H9 (cell line): ENCODE measurements at regions not wholly inside any gene's neighbourhood (a gene's known extent, or its start where the extent isn't known, plus 50 kb on each side); places are given as distances from the start of the nearest gene placed in this dataset.

Experiments used
- DNase-seq: peaks from one replicate; pipeline ENCODE4 v3.0.0-alpha.2; 2017
- H2AFZ ChIP-seq: one replicate; pipeline ENCODE4 v1.6.1; 2013; ENCODE audit warnings: mild to moderate bottlenecking, low read length, control low read depth, moderate library complexity
- H2AK5ac ChIP-seq: 2 replicates; pipeline ENCODE4 v1.6.1; 2013; ENCODE audit warnings: low read length, control low read depth, mixed read lengths; ENCODE audit not compliant: insufficient read length
- H2BK120ac ChIP-seq: one replicate; pipeline ENCODE4 v1.6.1; 2013; ENCODE audit warnings: low read depth, mild to moderate bottlenecking, low read length, control low read depth, inconsistent platforms; ENCODE audit not compliant: poor library complexity, severe bottlenecking
- H2BK12ac ChIP-seq: 2 replicates; pipeline ENCODE4 v1.6.1; 2013; ENCODE audit warnings: low read length, control low read depth, mixed read lengths, low read depth; ENCODE audit not compliant: insufficient read length
- H2BK15ac ChIP-seq: 2 replicates; pipeline ENCODE4 v1.6.1; 2013; ENCODE audit warnings: low read depth, low read length, control low read depth
- H2BK20ac ChIP-seq: one replicate; pipeline ENCODE4 v1.6.1; 2013; ENCODE audit warnings: low read depth, mild to moderate bottlenecking, low read length, control low read depth, inconsistent platforms; ENCODE audit not compliant: poor library complexity, severe bottlenecking
- H2BK5ac ChIP-seq: 2 replicates; pipeline ENCODE4 v1.6.1; 2013; ENCODE audit warnings: low read length, control low read depth, mixed read lengths; ENCODE audit not compliant: insufficient read length
- H3K14ac ChIP-seq: 2 replicates; pipeline ENCODE4 v1.6.1; 2013; ENCODE audit warnings: low read length, control low read depth; ENCODE audit not compliant: insufficient read depth
- H3K18ac ChIP-seq: 2 replicates; pipeline ENCODE4 v1.6.1; 2013; ENCODE audit warnings: low read depth, mild to moderate bottlenecking, mixed read lengths, low read length, control low read depth; ENCODE audit not compliant: insufficient read length
- H3K23ac ChIP-seq: 2 replicates; pipeline ENCODE4 v1.6.1; 2013; ENCODE audit warnings: low read length, control low read depth, mixed read lengths, low read depth; ENCODE audit not compliant: insufficient read length
- H3K23me2 ChIP-seq: 2 replicates; pipeline ENCODE4 v1.6.1; 2013; ENCODE audit warnings: low read depth, mild to moderate bottlenecking, mixed read lengths, low read length, control low read depth; ENCODE audit not compliant: insufficient read length, poor library complexity, severe bottlenecking
- H3K27ac ChIP-seq: 2 replicates; pipeline ENCODE4 v1.5.1; 2013; ENCODE audit warnings: low read length, control low read depth, mixed read lengths, low read depth; ENCODE audit not compliant: insufficient read length
- H3K27me3 ChIP-seq: 2 replicates; pipeline ENCODE4 v1.6.1; 2013; ENCODE audit warnings: low read length, control low read depth, inconsistent platforms; ENCODE audit not compliant: insufficient read depth
- H3K4ac ChIP-seq: 2 replicates; pipeline ENCODE4 v1.6.1; 2013; ENCODE audit warnings: low read depth, mild to moderate bottlenecking, control low read depth, inconsistent platforms, low read length, moderate library complexity
- H3K4me1 ChIP-seq: 2 replicates; pipeline ENCODE4 v1.6.1; 2013; ENCODE audit warnings: low read length, control low read depth, inconsistent platforms; ENCODE audit not compliant: insufficient read depth
- H3K4me2 ChIP-seq: 2 replicates; pipeline ENCODE4 v1.6.1; 2013; ENCODE audit warnings: low read length, control low read depth, mixed read lengths; ENCODE audit not compliant: insufficient read length, insufficient read depth
- H3K56ac ChIP-seq: 2 replicates; pipeline ENCODE4 v1.6.1; 2013; ENCODE audit warnings: low read depth, mild to moderate bottlenecking, mixed read lengths, low read length, control low read depth; ENCODE audit not compliant: insufficient read length
- H3K79me1 ChIP-seq: 2 replicates; pipeline ENCODE4 v1.6.1; 2013; ENCODE audit warnings: low read depth, mild to moderate bottlenecking, moderate library complexity, low read length, control low read depth, inconsistent platforms; ENCODE audit not compliant: insufficient read depth, poor library complexity, severe bottlenecking
- H3K79me2 ChIP-seq: 2 replicates; pipeline ENCODE4 v1.6.1; 2013; ENCODE audit warnings: low read length, control low read depth, inconsistent platforms; ENCODE audit not compliant: insufficient read depth
- H3K9ac ChIP-seq: 2 replicates; pipeline ENCODE4 v1.6.1; 2013; ENCODE audit warnings: low read length, control low read depth, mixed read lengths; ENCODE audit not compliant: insufficient read length; ENCODE audit errors: extremely low read depth
- H3K9me3 ChIP-seq: one replicate; pipeline ENCODE4 v1.6.1; 2013; ENCODE audit warnings: low read depth, low read length, inconsistent platforms; ENCODE audit not compliant: control insufficient read depth
- H3T11ph ChIP-seq: one replicate; pipeline ENCODE4 v1.6.1; 2013; ENCODE audit warnings: mild to moderate bottlenecking, low read length, control low read depth, inconsistent platforms
- H4K20me1 ChIP-seq: one replicate; pipeline ENCODE4 v1.6.1; 2013; ENCODE audit not compliant: control insufficient read depth, insufficient read length, insufficient read depth
- H4K5ac ChIP-seq: 2 replicates; pipeline ENCODE4 v1.6.1; 2013; ENCODE audit warnings: low read depth, mild to moderate bottlenecking, mixed read lengths, low read length, control low read depth; ENCODE audit not compliant: insufficient read length
- H4K8ac ChIP-seq: replicated peaks from 2 replicates; pipeline ENCODE4 v1.6.1; 2013; ENCODE audit warnings: low read length, control low read depth, mixed read lengths, low read depth; ENCODE audit not compliant: insufficient read length
- H4K91ac ChIP-seq: 2 replicates; pipeline ENCODE4 v1.6.1; 2013; ENCODE audit warnings: low read depth, mild to moderate bottlenecking, moderate library complexity, mixed read lengths, low read length, control low read depth; ENCODE audit not compliant: insufficient read length
- H3K27ac Mint-ChIP-seq, 3 experiments: 2 replicates in 2 of 3; 3 replicates in 1 of 3; pipeline ENCODE4 v1.8.0; 2020 to 2021; ENCODE audit warnings: mixed read lengths in 3 of 3, mild to moderate bottlenecking in 1 of 3, moderate library complexity in 1 of 3
- H3K27me3 Mint-ChIP-seq: 2 replicates; pipeline ENCODE4 v1.8.0; 2021; ENCODE audit warnings: low read depth, mild to moderate bottlenecking, moderate library complexity, mixed read lengths
- H3K36me3 Mint-ChIP-seq, 3 experiments: 2 replicates in 2 of 3; 3 replicates in 1 of 3; pipeline ENCODE4 v1.8.0; 2020 to 2021; ENCODE audit warnings: low read depth in 3 of 3, mixed read lengths in 3 of 3; ENCODE audit not compliant: insufficient read depth in 1 of 3
- H3K4me1 Mint-ChIP-seq, 2 experiments: 2 replicates each; pipeline ENCODE4 v1.8.0; 2020; ENCODE audit warnings: mixed read lengths in 2 of 2
- H3K4me3 Mint-ChIP-seq, 2 experiments: 2 replicates in 1 of 2; 3 replicates in 1 of 2; pipeline ENCODE4 v1.8.0; 2020 to 2021; ENCODE audit warnings: mild to moderate bottlenecking in 2 of 2, mixed read lengths in 2 of 2, moderate library complexity in 1 of 2
- H3K9me3 Mint-ChIP-seq, 2 experiments: 2 replicates in 1 of 2; 3 replicates in 1 of 2; pipeline ENCODE4 v1.8.0; 2020; ENCODE audit warnings: mild to moderate bottlenecking in 2 of 2, mixed read lengths in 2 of 2, moderate library complexity in 1 of 2
- WGBS: extraction: QIAGEN DNeasy Blood & Tissue Kit; methylation state at CpG from one replicate; pipeline ENCODE4 v1.1.7; 2013; ENCODE audit warnings: missing lambda C conversion rate, low lambda C conversion rate, mixed read lengths; ENCODE audit not compliant: insufficient read length; ENCODE audit errors: extremely low coverage; 5-methylcytosine and 5-hydroxymethylcytosine counted together
- TF ChIP-seq, protein P1 (sequence below): fragments of 200-600 bp; sonication (generic); conservative IDR thresholded peaks from 3 replicates; pipeline ENCODE4 v1.8.0; 2021; ENCODE audit warnings: antibody characterized with exemption, mild to moderate bottlenecking

GRCh38 chr15:26295336-26296085, 432.4 kb upstream of the ATP10A start:
- TF ChIP-seq, protein P1, sequence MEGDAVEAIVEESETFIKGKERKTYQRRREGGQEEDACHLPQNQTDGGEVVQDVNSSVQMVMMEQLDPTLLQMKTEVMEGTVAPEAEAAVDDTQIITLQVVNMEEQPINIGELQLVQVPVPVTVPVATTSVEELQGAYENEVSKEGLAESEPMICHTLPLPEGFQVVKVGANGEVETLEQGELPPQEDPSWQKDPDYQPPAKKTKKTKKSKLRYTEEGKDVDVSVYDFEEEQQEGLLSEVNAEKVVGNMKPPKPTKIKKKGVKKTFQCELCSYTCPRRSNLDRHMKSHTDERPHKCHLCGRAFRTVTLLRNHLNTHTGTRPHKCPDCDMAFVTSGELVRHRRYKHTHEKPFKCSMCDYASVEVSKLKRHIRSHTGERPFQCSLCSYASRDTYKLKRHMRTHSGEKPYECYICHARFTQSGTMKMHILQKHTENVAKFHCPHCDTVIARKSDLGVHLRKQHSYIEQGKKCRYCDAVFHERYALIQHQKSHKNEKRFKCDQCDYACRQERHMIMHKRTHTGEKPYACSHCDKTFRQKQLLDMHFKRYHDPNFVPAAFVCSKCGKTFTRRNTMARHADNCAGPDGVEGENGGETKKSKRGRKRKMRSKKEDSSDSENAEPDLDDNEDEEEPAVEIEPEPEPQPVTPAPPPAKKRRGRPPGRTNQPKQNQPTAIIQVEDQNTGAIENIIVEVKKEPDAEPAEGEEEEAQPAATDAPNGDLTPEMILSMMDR, result no peak
- peak overlapping the region in 2 of 3 experiments; percentile 32 to 62; a peak in 1 of 7 replicates for H3K27ac Mint-ChIP-seq
- Histone ChIP-seq H2AFZ (no peak overlapping the region), H3K4ac (no peak overlapping the region), H2BK15ac (no peak overlapping the region), H3K4me2 (no peak overlapping the region), H2BK12ac (no peak overlapping the region), H2BK5ac (no peak overlapping the region), H3K27me3 (no peaks in the 10 kb centered on the region), H2BK120ac (no peak overlapping the region), H4K20me1 (no peaks in the 10 kb centered on the region), H3K79me1 (no peaks in the 10 kb centered on the region), H4K5ac (no peak overlapping the region), H4K91ac (no peak overlapping the region), H3K23ac (no peak overlapping the region), H3T11ph (no peak overlapping the region), H2BK20ac (no peak overlapping the region), H3K18ac (no peak overlapping the region), H3K9ac (no peak overlapping the region), H3K4me1 (peaks cover 3% of the 10 kb centered on the region; the same call in 1 of the 2 replicates), H3K79me2 (no peaks in the 10 kb centered on the region), H3K56ac (no peak overlapping the region), H4K8ac (no peak overlapping the region), H3K23me2 (no peaks in the 10 kb centered on the region), H3K9me3 (no peaks in the 10 kb centered on the region), H2AK5ac (no peak overlapping the region), H3K27ac (no peak overlapping the region), H3K14ac (no peak overlapping the region)
- no peak for DNase-seq
- H3K36me3 Mint-ChIP-seq, result peaks cover 3 to 13% (median 6%) of the 10 kb centered on the region in 3 experiments; a peak in 6 of 7 replicates
- H3K4me3 Mint-ChIP-seq, result no peak overlapping the region
- WGBS, result no CpG with 5 or more reads among the region's 4 CpGs
- peaks cover 5 to 8% of the 10 kb centered on the region in 2 experiments; a peak in 3 of 5 replicates for H3K9me3 Mint-ChIP-seq
- H3K27me3 Mint-ChIP-seq, result peaks cover 2% of the 10 kb centered on the region; the same call in 1 of the 2 replicates
- H3K4me1 Mint-ChIP-seq, result peaks cover 28% of the 10 kb centered on the region in 2 experiments
